MM.1S (cell line): ENCODE measurements at regions not wholly inside any gene's neighbourhood (a gene's known extent, or its start where the extent isn't known, plus 50 kb on each side); places are given as distances from the start of the nearest gene placed in this dataset.

Experiments used
- DNase-seq: peaks from one replicate; pipeline ENCODE4 v3.0.0-alpha.2; 2015
- H2AFZ ChIP-seq: fragments of 300-600 bp; sonication (generic); 2 replicates; pipeline ENCODE4 v1.6.0; 2016; ENCODE audit warnings: antibody characterized with exemption, low read length
- H3F3A ChIP-seq: fragments of 300-600 bp; sonication (generic); 2 replicates; pipeline ENCODE4 v1.6.1; 2016; ENCODE audit warnings: mild to moderate bottlenecking, antibody characterized with exemption, low read length, moderate library complexity, mixed read lengths; ENCODE audit not compliant: insufficient read depth
- H3K27ac ChIP-seq: fragments of 300-600 bp; sonication (generic); 2 replicates; pipeline ENCODE4 v1.5.1; 2016; ENCODE audit warnings: mild to moderate bottlenecking, low read length
- H3K27me3 ChIP-seq: fragments of 300-600 bp; sonication (generic); replicated peaks from 2 replicates; pipeline ENCODE4 v1.6.0; 2016; ENCODE audit warnings: low read length; ENCODE audit not compliant: insufficient read depth
- H3K36me3 ChIP-seq: fragments of 300-600 bp; sonication (generic); replicated peaks from 2 replicates; pipeline ENCODE4 v1.6.1; 2016; ENCODE audit warnings: mild to moderate bottlenecking, low read length, mixed read lengths; ENCODE audit not compliant: insufficient read depth
- H3K4me1 ChIP-seq: fragments of 300-600 bp; sonication (generic); 2 replicates; pipeline ENCODE4 v1.6.1; 2016; ENCODE audit warnings: low read length, mixed read lengths
- H3K4me2 ChIP-seq: fragments of 300-600 bp; sonication (generic); 2 replicates; pipeline ENCODE4 v1.6.0; 2016; ENCODE audit warnings: low read depth, low read length
- H3K4me3 ChIP-seq: fragments of 300-600 bp; sonication (generic); 2 replicates; pipeline ENCODE4 v1.5.1; 2016; ENCODE audit warnings: low read length, mixed read lengths
- H3K79me2 ChIP-seq: fragments of 300-600 bp; sonication (generic); 2 replicates; pipeline ENCODE4 v1.6.1; 2016; ENCODE audit warnings: mixed run types, low read length, mixed read lengths
- H3K9ac ChIP-seq: fragments of 300-600 bp; sonication (generic); 2 replicates; pipeline ENCODE4 v1.6.1; 2016; ENCODE audit warnings: low read length, mixed read lengths
- H3K9me2 ChIP-seq: fragments of 300-600 bp; sonication (generic); replicated peaks from 2 replicates; pipeline ENCODE4 v1.6.1; 2016; ENCODE audit warnings: mild to moderate bottlenecking, low read length, mixed read lengths; ENCODE audit not compliant: insufficient read depth
- H3K9me3 ChIP-seq: fragments of 300-600 bp; sonication (generic); replicated peaks from 2 replicates; pipeline ENCODE4 v1.6.1; 2016; ENCODE audit warnings: mild to moderate bottlenecking, low read length, mixed read lengths; ENCODE audit not compliant: insufficient read depth
- H4K20me1 ChIP-seq: fragments of 300-600 bp; sonication (generic); 2 replicates; pipeline ENCODE4 v1.6.1; 2016; ENCODE audit warnings: mild to moderate bottlenecking, low read length, moderate library complexity, mixed read lengths; ENCODE audit not compliant: insufficient read depth
- EZH2 ChIP-seq: fragments of 300-600 bp; sonication (generic); optimal IDR thresholded peaks from 2 replicates; pipeline ENCODE3; 2017; ENCODE audit warnings: low read depth, mild to moderate bottlenecking, antibody characterized with exemption, low read length, mixed read lengths
- EZH2phosphoT487 ChIP-seq: fragments of 300-600 bp; sonication (generic); IDR thresholded peaks from 2 replicates; pipeline ENCODE4 v1.6.1; 2018; ENCODE audit warnings: antibody characterized with exemption, low read length
- TF ChIP-seq, protein P1 (sequence below): fragments of 300-600 bp; sonication (generic); IDR thresholded peaks from 2 replicates; pipeline ENCODE4 v1.5.1; 2016; ENCODE audit warnings: antibody characterized with exemption, low read length, mixed read lengths

GRCh38 chr2:144030791-144031190 lies 489.1 kb downstream of the ZEB2 start:
- Histone ChIP-seq H3K4me3 (no peak overlapping the region), H3K9me2 (no peaks in the 10 kb centered on the region), H3K4me2 (no peak overlapping the region), H3K4me1 (no peaks in the 10 kb centered on the region), H3F3A (no peaks in the 10 kb centered on the region), H3K9me3 (no peaks in the 10 kb centered on the region), H3K79me2 (no peaks in the 10 kb centered on the region), H4K20me1 (no peaks in the 10 kb centered on the region), H3K36me3 (no peaks in the 10 kb centered on the region), H2AFZ (no peak overlapping the region), H3K27ac (no peak overlapping the region), H3K27me3 (no peaks in the 10 kb centered on the region), H3K9ac (no peak overlapping the region)
- DNase-seq, result no peak
- TF ChIP-seq, protein P1, sequence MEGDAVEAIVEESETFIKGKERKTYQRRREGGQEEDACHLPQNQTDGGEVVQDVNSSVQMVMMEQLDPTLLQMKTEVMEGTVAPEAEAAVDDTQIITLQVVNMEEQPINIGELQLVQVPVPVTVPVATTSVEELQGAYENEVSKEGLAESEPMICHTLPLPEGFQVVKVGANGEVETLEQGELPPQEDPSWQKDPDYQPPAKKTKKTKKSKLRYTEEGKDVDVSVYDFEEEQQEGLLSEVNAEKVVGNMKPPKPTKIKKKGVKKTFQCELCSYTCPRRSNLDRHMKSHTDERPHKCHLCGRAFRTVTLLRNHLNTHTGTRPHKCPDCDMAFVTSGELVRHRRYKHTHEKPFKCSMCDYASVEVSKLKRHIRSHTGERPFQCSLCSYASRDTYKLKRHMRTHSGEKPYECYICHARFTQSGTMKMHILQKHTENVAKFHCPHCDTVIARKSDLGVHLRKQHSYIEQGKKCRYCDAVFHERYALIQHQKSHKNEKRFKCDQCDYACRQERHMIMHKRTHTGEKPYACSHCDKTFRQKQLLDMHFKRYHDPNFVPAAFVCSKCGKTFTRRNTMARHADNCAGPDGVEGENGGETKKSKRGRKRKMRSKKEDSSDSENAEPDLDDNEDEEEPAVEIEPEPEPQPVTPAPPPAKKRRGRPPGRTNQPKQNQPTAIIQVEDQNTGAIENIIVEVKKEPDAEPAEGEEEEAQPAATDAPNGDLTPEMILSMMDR, result no peak
- TF ChIP-seq EZH2 (no peak), EZH2phosphoT487 (no peak)

DNA sequence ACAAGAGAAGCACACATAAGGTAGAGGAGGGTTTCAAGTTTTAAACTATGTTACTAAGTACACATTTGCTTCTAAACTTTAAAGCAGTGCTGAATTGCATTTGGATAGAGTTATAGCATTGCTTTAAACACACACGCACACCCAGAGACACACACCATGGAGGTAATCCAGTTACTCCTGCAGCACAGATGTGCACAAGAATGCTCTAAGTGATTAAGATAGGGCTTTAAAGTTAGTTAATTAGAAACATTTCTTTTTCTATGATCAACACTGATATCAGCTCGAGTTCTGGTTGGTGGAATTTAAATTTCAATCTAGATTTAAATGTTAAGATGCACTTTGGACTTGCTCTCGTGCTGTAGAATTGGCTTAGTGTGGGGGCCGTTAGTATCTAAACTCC lies 492.3 kb downstream of the ZEB2 start:
- Histone ChIP-seq H3K27ac (no peak overlapping the region), H3F3A (no peaks in the 10 kb centered on the region), H3K79me2 (no peaks in the 10 kb centered on the region), H3K4me2 (no peak overlapping the region), H4K20me1 (no peaks in the 10 kb centered on the region), H3K9me3 (no peaks in the 10 kb centered on the region), H3K4me3 (no peak overlapping the region), H3K9me2 (no peaks in the 10 kb centered on the region), H3K36me3 (no peaks in the 10 kb centered on the region), H3K27me3 (no peaks in the 10 kb centered on the region), H3K4me1 (no peaks in the 10 kb centered on the region), H3K9ac (no peak overlapping the region), H2AFZ (no peak overlapping the region)
- no peak for DNase-seq
- TF ChIP-seq EZH2 (no peak), EZH2phosphoT487 (no peak)
- TF ChIP-seq, protein P1, result no peak

GRCh38 chr2:144026753-144027152 lies 493.2 kb downstream of the ZEB2 start:
- Histone ChIP-seq H3K9ac (no peak overlapping the region), H3K4me3 (no peak overlapping the region), H3K4me1 (no peaks in the 10 kb centered on the region), H3F3A (no peaks in the 10 kb centered on the region), H2AFZ (no peak overlapping the region), H3K4me2 (no peak overlapping the region), H4K20me1 (no peaks in the 10 kb centered on the region), H3K79me2 (no peaks in the 10 kb centered on the region), H3K27me3 (no peaks in the 10 kb centered on the region), H3K27ac (no peak overlapping the region), H3K9me2 (no peaks in the 10 kb centered on the region), H3K9me3 (no peaks in the 10 kb centered on the region), H3K36me3 (no peaks in the 10 kb centered on the region)
- no peak for TF ChIP-seq EZH2
- no peak for TF ChIP-seq EZH2phosphoT487
- TF ChIP-seq, protein P1, result no peak
- DNase-seq, result no peak
